ENCODE measurements at regions not wholly inside any gene's neighbourhood (a gene's known extent, or its start where the extent isn't known, plus 50 kb on each side); places are given as distances from the start of the nearest gene placed in this dataset.

- TF ChIP-seq, protein P1, sequence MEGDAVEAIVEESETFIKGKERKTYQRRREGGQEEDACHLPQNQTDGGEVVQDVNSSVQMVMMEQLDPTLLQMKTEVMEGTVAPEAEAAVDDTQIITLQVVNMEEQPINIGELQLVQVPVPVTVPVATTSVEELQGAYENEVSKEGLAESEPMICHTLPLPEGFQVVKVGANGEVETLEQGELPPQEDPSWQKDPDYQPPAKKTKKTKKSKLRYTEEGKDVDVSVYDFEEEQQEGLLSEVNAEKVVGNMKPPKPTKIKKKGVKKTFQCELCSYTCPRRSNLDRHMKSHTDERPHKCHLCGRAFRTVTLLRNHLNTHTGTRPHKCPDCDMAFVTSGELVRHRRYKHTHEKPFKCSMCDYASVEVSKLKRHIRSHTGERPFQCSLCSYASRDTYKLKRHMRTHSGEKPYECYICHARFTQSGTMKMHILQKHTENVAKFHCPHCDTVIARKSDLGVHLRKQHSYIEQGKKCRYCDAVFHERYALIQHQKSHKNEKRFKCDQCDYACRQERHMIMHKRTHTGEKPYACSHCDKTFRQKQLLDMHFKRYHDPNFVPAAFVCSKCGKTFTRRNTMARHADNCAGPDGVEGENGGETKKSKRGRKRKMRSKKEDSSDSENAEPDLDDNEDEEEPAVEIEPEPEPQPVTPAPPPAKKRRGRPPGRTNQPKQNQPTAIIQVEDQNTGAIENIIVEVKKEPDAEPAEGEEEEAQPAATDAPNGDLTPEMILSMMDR (IDR thresholded peaks at IDR 0.05; ENCODE audit: unreplicated experiment): no peak
- Mint-ChIP-seq H3K36me3 (no peaks in the 10 kb centered on the region), H3K27me3 (ENCODE audit: low read depth) (no peaks in the 10 kb centered on the region), H3K9me3 (peaks cover 6% of the 10 kb centered on the region), H3K27ac (no peak overlapping the region), H3K4me3 (no peak overlapping the region), H3K4me1 (no peaks in the 10 kb centered on the region)
- DNase-seq (ENCODE audit: low spot score in 2 of 2, unreplicated experiment in 2 of 2): no peak
Measured at GRCh38 chr3:76664816-76665215, 375.1 kb upstream of the ROBO2 start.

DNA sequence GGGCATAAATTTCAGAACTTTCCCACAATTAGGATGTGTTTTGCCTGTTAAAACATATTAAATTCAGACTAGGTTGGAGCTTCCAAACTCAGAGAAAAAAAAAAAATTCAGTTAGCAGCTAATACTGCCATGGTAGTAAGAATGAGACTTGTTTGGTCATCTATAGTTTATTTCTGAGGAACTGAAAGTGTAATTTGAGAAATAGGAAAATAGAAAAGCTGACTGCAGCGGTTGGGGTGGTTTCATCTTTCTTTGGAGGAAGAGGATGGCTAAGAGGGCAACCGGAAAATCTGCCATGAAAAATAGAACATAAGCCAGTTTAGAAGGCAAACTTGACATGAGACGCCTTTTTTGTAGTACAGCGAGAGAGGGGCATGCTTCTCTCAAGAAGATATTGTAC is 371.2 kb upstream of the ROBO2 start:
- DNase-seq (ENCODE audit: low spot score in 2 of 2, unreplicated experiment in 2 of 2): no peak
- TF ChIP-seq, protein P1 (IDR thresholded peaks at IDR 0.05; ENCODE audit: unreplicated experiment): no peak
- H3K36me3 Mint-ChIP-seq: no peaks in the 10 kb centered on the region
- no peak overlapping the region for H3K27ac Mint-ChIP-seq
- peaks cover 10% of the 10 kb centered on the region for H3K4me1 Mint-ChIP-seq
- no peak overlapping the region for H3K4me3 Mint-ChIP-seq
- no peaks in the 10 kb centered on the region for H3K9me3 Mint-ChIP-seq
- H3K27me3 Mint-ChIP-seq (ENCODE audit: low read depth): no peaks in the 10 kb centered on the region

- H3K27ac Mint-ChIP-seq: no peak overlapping the region
- TF ChIP-seq, protein P1 (IDR thresholded peaks at IDR 0.05; ENCODE audit: unreplicated experiment): no peak
- no peak overlapping the region for H3K4me3 Mint-ChIP-seq
- H3K27me3 Mint-ChIP-seq (ENCODE audit: low read depth): no peaks in the 10 kb centered on the region
- DNase-seq (ENCODE audit: low spot score in 2 of 2, unreplicated experiment in 2 of 2): no peak
- H3K4me1 Mint-ChIP-seq: peaks cover 10% of the 10 kb centered on the region
- no peaks in the 10 kb centered on the region for H3K36me3 Mint-ChIP-seq
- no peaks in the 10 kb centered on the region for H3K9me3 Mint-ChIP-seq
Measured at GRCh38 chr3:76669322-76669721, 370.6 kb upstream of the ROBO2 start.

DNA sequence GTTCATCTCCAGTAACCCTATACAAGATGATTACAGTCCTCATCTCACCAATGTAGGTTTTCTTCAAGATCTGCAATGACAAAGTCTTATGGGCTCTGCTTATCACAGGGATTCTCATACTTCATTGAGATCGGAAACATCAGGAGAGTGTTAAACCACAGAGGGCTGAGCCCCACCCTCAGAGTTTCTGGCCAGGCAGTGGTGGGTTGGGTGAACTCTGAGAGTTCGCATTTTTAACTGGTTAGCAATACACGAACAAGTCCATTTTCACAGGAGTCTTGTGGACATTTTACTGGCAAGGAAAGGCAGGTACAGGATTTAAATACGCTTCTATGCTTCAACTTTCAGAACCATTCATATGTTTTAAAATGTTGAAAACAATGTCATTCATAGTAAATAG is 366.7 kb upstream of the ROBO2 start:
- H3K4me3 Mint-ChIP-seq: no peak overlapping the region
- H3K27ac Mint-ChIP-seq: no peak overlapping the region
- TF ChIP-seq, protein P1 (IDR thresholded peaks at IDR 0.05; ENCODE audit: unreplicated experiment): no peak
- DNase-seq (ENCODE audit: low spot score in 2 of 2, unreplicated experiment in 2 of 2): no peak
- no peaks in the 10 kb centered on the region for H3K27me3 Mint-ChIP-seq (ENCODE audit: low read depth)
- peaks cover 10% of the 10 kb centered on the region for H3K4me1 Mint-ChIP-seq
- no peaks in the 10 kb centered on the region for H3K9me3 Mint-ChIP-seq
- no peaks in the 10 kb centered on the region for H3K36me3 Mint-ChIP-seq

DNA sequence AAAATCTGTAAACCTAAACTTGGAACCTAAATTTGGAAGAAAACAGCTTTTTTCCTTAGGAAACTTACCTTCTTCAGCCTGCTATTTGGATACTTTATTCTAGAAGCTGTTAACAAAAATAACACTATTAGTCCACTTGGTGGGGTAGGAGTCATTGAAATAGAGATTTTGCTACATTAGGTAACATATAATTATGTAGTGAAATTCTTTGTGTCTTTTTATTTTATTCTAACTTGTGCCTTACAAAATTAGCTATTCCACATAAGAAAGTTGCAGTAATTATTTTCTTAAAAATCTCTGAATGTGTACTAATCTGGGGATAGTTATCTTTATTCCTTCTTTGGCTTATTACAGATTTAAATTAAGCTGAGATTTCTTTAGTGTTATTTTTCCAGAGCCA is 360.4 kb upstream of the ROBO2 start:
- Mint-ChIP-seq H3K36me3 (no peaks in the 10 kb centered on the region), H3K27ac (no peak overlapping the region), H3K4me3 (no peak overlapping the region), H3K4me1 (no peaks in the 10 kb centered on the region), H3K9me3 (no peaks in the 10 kb centered on the region), H3K27me3 (ENCODE audit: low read depth) (no peaks in the 10 kb centered on the region)
- TF ChIP-seq, protein P1 (IDR thresholded peaks at IDR 0.05; ENCODE audit: unreplicated experiment): no peak
- DNase-seq (ENCODE audit: low spot score in 2 of 2, unreplicated experiment in 2 of 2): no peak

DNA sequence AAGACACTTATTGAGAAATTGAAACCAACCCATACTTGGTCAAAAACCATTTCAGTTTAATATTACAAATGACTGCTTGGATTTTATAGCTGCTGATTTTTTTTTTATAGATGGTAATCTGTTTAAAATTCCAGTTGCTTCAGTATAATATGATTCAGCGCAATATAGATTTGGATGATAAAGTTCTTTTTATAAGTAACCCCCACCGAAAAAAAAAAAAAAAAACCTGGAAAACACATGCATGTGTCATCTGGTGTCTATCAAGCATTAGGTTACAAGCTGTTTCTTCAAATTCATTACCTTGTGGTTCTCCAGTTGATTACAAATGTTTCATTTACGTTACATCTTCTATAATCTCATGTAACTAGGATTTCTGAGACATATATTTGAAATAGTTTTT is 356.6 kb upstream of the ROBO2 start:
- Mint-ChIP-seq H3K27me3 (ENCODE audit: low read depth) (no peaks in the 10 kb centered on the region), H3K36me3 (no peaks in the 10 kb centered on the region), H3K4me3 (no peak overlapping the region), H3K27ac (no peak overlapping the region), H3K9me3 (no peaks in the 10 kb centered on the region), H3K4me1 (peaks cover 6% of the 10 kb centered on the region)
- no peak for DNase-seq (ENCODE audit: low spot score in 2 of 2, unreplicated experiment in 2 of 2)
- TF ChIP-seq, protein P1 (IDR thresholded peaks at IDR 0.05; ENCODE audit: unreplicated experiment): no peak
